IMR-90 (cell line): ENCODE measurements at regions not wholly inside any gene's neighbourhood (a gene's known extent, or its start where the extent isn't known, plus 50 kb on each side); places are given as distances from the start of the nearest gene placed in this dataset.

Experiments
- ATAC-seq: fragments of 200-7000 bp; cut with Tn5 transposase; 2 replicates; pipeline ENCODE4 v1.9.1; 2020; ENCODE audit warnings: low read depth, mild to moderate bottlenecking, moderate library complexity
- BruUV-seq: library from RNA; stranded (reverse); fragments of 400-500 nt; replicated peaks from 2 replicates; lab custom pipeline; 2021; lab: Mats Ljungman, UMichigan
- CTCF ChIA-PET: fragments of 300-600 bp; formaldehyde crosslinking; extraction: SDS; loops from one replicate; lab custom pipeline; 2021; ENCODE audit warnings: antibody characterized with exemption; lab: Yijun Ruan, JAX
- POLR2A ChIA-PET: fragments of 300-600 bp; sonication (Branson Sonifier 250); formaldehyde crosslinking; loops from one replicate; lab custom pipeline; 2022; ENCODE audit warnings: antibody characterized with exemption; ENCODE audit not compliant: unreplicated experiment; lab: Charles Lee
- DNase-seq: peaks from one replicate; pipeline ENCODE4 v3.0.0; 2013
- H2AFZ ChIP-seq: replicated peaks from 2 replicates; pipeline ENCODE3; 2013; ENCODE audit warnings: low read length, mild to moderate bottlenecking; ENCODE audit not compliant: poor library complexity
- H2AK5ac ChIP-seq: 2 replicates; pipeline ENCODE4 v1.6.1; 2013; ENCODE audit warnings: low read depth, low read length, inconsistent platforms
- H2AK9ac ChIP-seq: replicated peaks from 2 replicates; pipeline ENCODE3; 2013; ENCODE audit warnings: mild to moderate bottlenecking, low read depth, low read length, moderate library complexity; ENCODE audit not compliant: poor library complexity
- H2BK120ac ChIP-seq: 2 replicates; pipeline ENCODE4 v1.6.1; 2013; ENCODE audit warnings: low read depth, low read length, inconsistent platforms
- H2BK15ac ChIP-seq: 3 replicates; pipeline ENCODE4 v1.6.1; 2013; ENCODE audit warnings: low read depth, low read length, inconsistent platforms
- H2BK20ac ChIP-seq: 2 replicates; pipeline ENCODE4 v1.6.1; 2013; ENCODE audit warnings: low read depth, mild to moderate bottlenecking, inconsistent platforms, low read length, moderate library complexity
- H2BK5ac ChIP-seq: 2 replicates; pipeline ENCODE4 v1.6.1; 2013; ENCODE audit warnings: mild to moderate bottlenecking, low read depth, low read length, inconsistent platforms; ENCODE audit not compliant: poor library complexity, severe bottlenecking
- H3K14ac ChIP-seq: replicated peaks from 2 replicates; pipeline ENCODE4 v1.6.1; 2013; ENCODE audit warnings: low read depth, low read length, inconsistent platforms
- H3K18ac ChIP-seq: 2 replicates; pipeline ENCODE4 v1.6.1; 2013; ENCODE audit warnings: low read depth, low read length, control low read depth
- H3K23ac ChIP-seq: 2 replicates; pipeline ENCODE4 v1.6.1; 2013; ENCODE audit warnings: low read depth, low read length, inconsistent platforms
- H3K27ac ChIP-seq: 2 replicates; pipeline ENCODE4 v1.5.1; 2013; ENCODE audit warnings: mild to moderate bottlenecking, control low read depth, low read length; ENCODE audit not compliant: insufficient read depth
- H3K27me3 ChIP-seq: 2 replicates; pipeline ENCODE4 v1.6.1; 2013; ENCODE audit warnings: low read length; ENCODE audit not compliant: control insufficient read depth, insufficient read depth
- H3K36me3 ChIP-seq: 2 replicates; pipeline ENCODE4 v1.6.1; 2013; ENCODE audit warnings: low read length, mixed read lengths; ENCODE audit not compliant: control insufficient read depth, insufficient read depth
- H3K4ac ChIP-seq: 2 replicates; pipeline ENCODE4 v1.6.1; 2013; ENCODE audit warnings: low read depth, low read length, inconsistent platforms
- H3K4me1 ChIP-seq: 2 replicates; pipeline ENCODE4 v1.6.1; 2013; ENCODE audit warnings: low read length, mixed read lengths; ENCODE audit not compliant: control insufficient read depth, insufficient read depth
- H3K4me2 ChIP-seq: 2 replicates; pipeline ENCODE4 v1.6.1; 2013; ENCODE audit warnings: low read depth, mild to moderate bottlenecking, control low read depth, low read length, moderate library complexity
- H3K4me3 ChIP-seq: 2 replicates; pipeline ENCODE4 v1.5.1; 2013; ENCODE audit warnings: low read depth, mild to moderate bottlenecking, control low read depth, low read length, moderate library complexity; ENCODE audit not compliant: insufficient read depth
- H3K56ac ChIP-seq: 2 replicates; pipeline ENCODE4 v1.6.1; 2013; ENCODE audit warnings: low read length, inconsistent platforms; ENCODE audit not compliant: insufficient read depth; ENCODE audit errors: extremely low read depth
- H3K79me1 ChIP-seq, 2 experiments: 2 replicates each; pipeline ENCODE4 v1.6.1; 2013; ENCODE audit warnings: low read length in 2 of 2, inconsistent platforms in 1 of 2, low read depth in 1 of 2
- H3K9ac ChIP-seq: 2 replicates; pipeline ENCODE4 v1.6.1; 2013; ENCODE audit warnings: low read depth, low read length, control low read depth
- H3K9me1 ChIP-seq: 2 replicates; pipeline ENCODE4 v1.6.1; 2013; ENCODE audit warnings: low read length, inconsistent platforms; ENCODE audit not compliant: insufficient read depth
- H3K9me3 ChIP-seq: 2 replicates; pipeline ENCODE4 v1.6.1; 2013; ENCODE audit warnings: low read length; ENCODE audit not compliant: control insufficient read depth, insufficient read depth
- H4K20me1 ChIP-seq: 2 replicates; pipeline ENCODE4 v1.6.1; 2013; ENCODE audit warnings: low read length, inconsistent platforms; ENCODE audit not compliant: insufficient read depth
- H4K5ac ChIP-seq: 2 replicates; pipeline ENCODE4 v1.6.1; 2013; ENCODE audit warnings: mild to moderate bottlenecking, low read depth, low read length, control low read depth
- H4K8ac ChIP-seq, 2 experiments: 2 replicates each; pipeline ENCODE4 v1.6.1; 2013; ENCODE audit warnings: low read depth in 2 of 2, low read length in 2 of 2, control low read depth in 1 of 2, inconsistent platforms in 1 of 2
- H4K91ac ChIP-seq: 2 replicates; pipeline ENCODE4 v1.6.1; 2013; ENCODE audit warnings: low read depth, low read length, inconsistent platforms; ENCODE audit not compliant: insufficient read depth
- BHLHE40 ChIP-seq: fragments of 150-350 bp; IDR thresholded peaks from 2 replicates; pipeline ENCODE4 v1.6.1; 2016; ENCODE audit warnings: mild to moderate bottlenecking, low read depth, low read length
- CEBPB ChIP-seq: IDR thresholded peaks from 2 replicates; pipeline ENCODE4 v1.6.1; 2012; ENCODE audit warnings: low read depth, low read length, improper control_type of control experiment
- CHD1 ChIP-seq: IDR thresholded peaks from 2 replicates; pipeline ENCODE4 v1.6.1; 2012; ENCODE audit warnings: low read depth, low read length, improper control_type of control experiment
- FOS ChIP-seq: fragments of 150-350 bp; IDR thresholded peaks from 2 replicates; pipeline ENCODE4 v1.6.1; 2016; ENCODE audit warnings: low read depth, low read length
- MAFK ChIP-seq: IDR thresholded peaks from 2 replicates; pipeline ENCODE4 v1.6.1; 2012; ENCODE audit warnings: low read depth, low read length, improper control_type of control experiment
- MAZ ChIP-seq: IDR thresholded peaks from 2 replicates; pipeline ENCODE4 v1.6.1; 2012; ENCODE audit warnings: low read depth, mild to moderate bottlenecking, low read length, improper control_type of control experiment, moderate library complexity, borderline replicate concordance
- MXI1 ChIP-seq: IDR thresholded peaks from 2 replicates; pipeline ENCODE4 v1.6.1; 2012; ENCODE audit warnings: low read depth, mild to moderate bottlenecking, low read length, moderate library complexity, borderline replicate concordance
- NFE2L2 ChIP-seq: fragments of 150-350 bp; IDR thresholded peaks from 2 replicates; pipeline ENCODE4 v1.6.1; 2016; ENCODE audit warnings: low read depth, mild to moderate bottlenecking, low read length
- POLR2A ChIP-seq: IDR thresholded peaks from 2 replicates; pipeline ENCODE4 v1.6.1; 2012; ENCODE audit warnings: mild to moderate bottlenecking, low read depth, low read length
- RAD21 ChIP-seq: IDR thresholded peaks from 2 replicates; pipeline ENCODE4 v1.6.1; 2012; ENCODE audit warnings: low read length, improper control_type of control experiment
- RCOR1 ChIP-seq: IDR thresholded peaks from 2 replicates; pipeline ENCODE4 v1.6.1; 2012; ENCODE audit warnings: mild to moderate bottlenecking, low read length, improper control_type of control experiment; ENCODE audit not compliant: insufficient replicate concordance
- RFX5 ChIP-seq: IDR thresholded peaks from 2 replicates; pipeline ENCODE4 v1.8.0; 2012; ENCODE audit warnings: low read depth, mild to moderate bottlenecking, low read length, moderate library complexity
- SMC3 ChIP-seq: fragments of 150-350 bp; IDR thresholded peaks from 2 replicates; pipeline ENCODE4 v1.6.1; 2016; ENCODE audit warnings: low read depth, mild to moderate bottlenecking, antibody characterized with exemption, low read length, moderate library complexity
- WGBS, 2 experiments: methylation state at CpG; one replicate each; pipeline versions ENCODE4 v1.1.5 to v1.1.7; 2013; ENCODE audit warnings: missing lambda C conversion rate in 2 of 2; ENCODE audit not compliant: insufficient read length in 1 of 2; ENCODE audit errors: extremely low coverage in 2 of 2; 5-methylcytosine and 5-hydroxymethylcytosine counted together
- dilution Hi-C: fragments of 300-500 bp; cut with HindIII; formaldehyde crosslinking; loops from one replicate; pipeline ENCODE4 v1.14.3; 2018; ENCODE audit warnings: low sequenced_read_pairs; ENCODE audit not compliant: unreplicated experiment
- in situ Hi-C: fragments of 300-500 bp; cut with MboI; formaldehyde crosslinking; loops from 3 replicates; pipeline ENCODE4 v1.14.3; 2019; ENCODE audit warnings: low sequenced_read_pairs, inconsistent platforms, mixed read lengths
- intact Hi-C: fragments of 100-400 bp; cut with micrococcal nuclease; formaldehyde crosslinking; loops from 2 replicates; pipeline ENCODE4 v1.10.0; 2022
- TF ChIP-seq, protein P1 (sequence below): fragments of 150-350 bp; IDR thresholded peaks from 2 replicates; pipeline ENCODE4 v1.6.1; 2016; ENCODE audit warnings: low read depth, mild to moderate bottlenecking, low read length, moderate library complexity, borderline replicate concordance
- TF ChIP-seq, protein P2 (sequence below): conservative IDR thresholded peaks from 2 replicates; pipeline ENCODE4 v1.5.1; 2012; ENCODE audit warnings: mild to moderate bottlenecking, low read depth, low read length, improper control_type of control experiment
- TF ChIP-seq, protein P3 (sequence below): fragments of 150-350 bp; IDR thresholded peaks from 2 replicates; pipeline ENCODE4 v1.6.1; 2017; ENCODE audit warnings: mild to moderate bottlenecking, antibody characterized with exemption, low read length, low read depth

DNA sequence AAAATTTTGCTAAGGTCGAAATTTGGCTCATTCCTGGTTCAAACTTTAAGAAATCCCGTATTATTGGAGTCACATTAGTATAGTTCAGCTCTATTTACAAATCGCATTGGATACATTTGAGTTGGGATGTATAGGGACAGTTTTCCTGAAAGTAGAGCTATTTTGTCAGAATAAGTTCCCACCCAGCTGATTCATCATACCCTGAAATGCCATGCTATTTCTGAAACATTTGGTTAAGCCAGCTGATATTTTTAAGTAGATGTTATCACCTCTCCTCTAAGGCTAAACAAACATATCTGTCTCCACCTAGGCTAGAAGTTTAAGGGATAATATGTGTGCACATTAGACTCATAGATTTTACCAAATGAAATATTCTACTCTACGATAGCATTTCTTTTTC lies 226.2 kb upstream of the ARGLU1 start:
- no peak for DNase-seq
- Histone ChIP-seq H3K9me3 (no peaks in the 10 kb centered on the region), H4K91ac (no peak overlapping the region), H3K56ac (no peak overlapping the region), H3K4ac (no peak overlapping the region), H3K27me3 (no peaks in the 10 kb centered on the region), H3K27ac (no peak overlapping the region), H2BK5ac (no peak overlapping the region), H4K8ac (no peak overlapping the region), H2AK5ac (no peak overlapping the region), H3K14ac (no peak overlapping the region), H3K4me1 (no peaks in the 10 kb centered on the region), H2BK20ac (no peak overlapping the region), H3K36me3 (no peaks in the 10 kb centered on the region), H4K20me1 (no peaks in the 10 kb centered on the region), H2AFZ (no peak overlapping the region), H4K5ac (no peak overlapping the region), H3K79me1 (no peaks in the 10 kb centered on the region), H3K4me3 (no peak overlapping the region), H3K4me2 (no peak overlapping the region), H2BK15ac (no peak overlapping the region), H3K9ac (no peak overlapping the region), H3K18ac (no peak overlapping the region), H2BK120ac (no peak overlapping the region), H2AK9ac (no peak overlapping the region), H3K23ac (no peak overlapping the region), H3K9me1 (no peaks in the 10 kb centered on the region)
- ChIA-PET CTCF (no interaction called here), POLR2A (no interaction called here)
- intact Hi-C loops = no loop called here
- ATAC-seq = no peak
- in situ Hi-C loops = no loop called here
- no peak for TF ChIP-seq MAZ
- TF ChIP-seq MXI1 = no peak
- TF ChIP-seq BHLHE40 = no peak
- no peak for TF ChIP-seq MAFK
- TF ChIP-seq, protein P1, sequence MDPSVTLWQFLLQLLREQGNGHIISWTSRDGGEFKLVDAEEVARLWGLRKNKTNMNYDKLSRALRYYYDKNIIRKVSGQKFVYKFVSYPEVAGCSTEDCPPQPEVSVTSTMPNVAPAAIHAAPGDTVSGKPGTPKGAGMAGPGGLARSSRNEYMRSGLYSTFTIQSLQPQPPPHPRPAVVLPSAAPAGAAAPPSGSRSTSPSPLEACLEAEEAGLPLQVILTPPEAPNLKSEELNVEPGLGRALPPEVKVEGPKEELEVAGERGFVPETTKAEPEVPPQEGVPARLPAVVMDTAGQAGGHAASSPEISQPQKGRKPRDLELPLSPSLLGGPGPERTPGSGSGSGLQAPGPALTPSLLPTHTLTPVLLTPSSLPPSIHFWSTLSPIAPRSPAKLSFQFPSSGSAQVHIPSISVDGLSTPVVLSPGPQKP = no peak
- TF ChIP-seq SMC3 = no peak
- TF ChIP-seq CHD1 = no peak
- TF ChIP-seq CEBPB = no peak
- TF ChIP-seq NFE2L2 = no peak
- TF ChIP-seq, protein P2, sequence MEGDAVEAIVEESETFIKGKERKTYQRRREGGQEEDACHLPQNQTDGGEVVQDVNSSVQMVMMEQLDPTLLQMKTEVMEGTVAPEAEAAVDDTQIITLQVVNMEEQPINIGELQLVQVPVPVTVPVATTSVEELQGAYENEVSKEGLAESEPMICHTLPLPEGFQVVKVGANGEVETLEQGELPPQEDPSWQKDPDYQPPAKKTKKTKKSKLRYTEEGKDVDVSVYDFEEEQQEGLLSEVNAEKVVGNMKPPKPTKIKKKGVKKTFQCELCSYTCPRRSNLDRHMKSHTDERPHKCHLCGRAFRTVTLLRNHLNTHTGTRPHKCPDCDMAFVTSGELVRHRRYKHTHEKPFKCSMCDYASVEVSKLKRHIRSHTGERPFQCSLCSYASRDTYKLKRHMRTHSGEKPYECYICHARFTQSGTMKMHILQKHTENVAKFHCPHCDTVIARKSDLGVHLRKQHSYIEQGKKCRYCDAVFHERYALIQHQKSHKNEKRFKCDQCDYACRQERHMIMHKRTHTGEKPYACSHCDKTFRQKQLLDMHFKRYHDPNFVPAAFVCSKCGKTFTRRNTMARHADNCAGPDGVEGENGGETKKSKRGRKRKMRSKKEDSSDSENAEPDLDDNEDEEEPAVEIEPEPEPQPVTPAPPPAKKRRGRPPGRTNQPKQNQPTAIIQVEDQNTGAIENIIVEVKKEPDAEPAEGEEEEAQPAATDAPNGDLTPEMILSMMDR = no peak
- TF ChIP-seq, protein P3, sequence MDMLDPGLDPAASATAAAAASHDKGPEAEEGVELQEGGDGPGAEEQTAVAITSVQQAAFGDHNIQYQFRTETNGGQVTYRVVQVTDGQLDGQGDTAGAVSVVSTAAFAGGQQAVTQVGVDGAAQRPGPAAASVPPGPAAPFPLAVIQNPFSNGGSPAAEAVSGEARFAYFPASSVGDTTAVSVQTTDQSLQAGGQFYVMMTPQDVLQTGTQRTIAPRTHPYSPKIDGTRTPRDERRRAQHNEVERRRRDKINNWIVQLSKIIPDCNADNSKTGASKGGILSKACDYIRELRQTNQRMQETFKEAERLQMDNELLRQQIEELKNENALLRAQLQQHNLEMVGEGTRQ = no peak
- no peak for TF ChIP-seq POLR2A
- no peak for TF ChIP-seq RCOR1
- TF ChIP-seq RAD21 = no peak
- TF ChIP-seq RFX5 = no peak
- TF ChIP-seq FOS = no peak
- WGBS, 2 experiments = no CpG with 5 or more reads among the region's 4 CpGs
- dilution Hi-C loops = no loop called here
- no TSS peak for BruUV-seq
